ENCODE measurements at regions not wholly inside any gene's neighbourhood (a gene's known extent, or its start where the extent isn't known, plus 50 kb on each side); places are given as distances from the start of the nearest gene placed in this dataset.

GRCh38 chr12:112607427-112607826 is 184.1 kb upstream of the RPH3A start:
- TF ChIP-seq POLR2AphosphoS5 (IDR thresholded peaks at IDR 0.05; ENCODE audit: low read depth) = no peak
- no peak for TF ChIP-seq REST (IDR thresholded peaks at IDR 0.05; ENCODE audit: insufficient replicate concordance, low read depth)
- no peak for TF ChIP-seq GABPA (IDR thresholded peaks at IDR 0.05; ENCODE audit: low read depth)
- Histone ChIP-seq H3K27me3 (ENCODE audit: insufficient read depth, poor library complexity, severe bottlenecking) (no peaks in the 10 kb centered on the region), H3K4me3 (replicated peaks; ENCODE audit: insufficient read depth, low read length) (no peak overlapping the region), H3K27ac (replicated peaks) (no peak overlapping the region)
- DNase-seq (ENCODE audit: low read depth in 1 of 2, low spot score in 1 of 2) = no peak

- no peaks in the 10 kb centered on the region for H3K27me3 ChIP-seq (ENCODE audit: insufficient read depth, poor library complexity, severe bottlenecking)
- no peak overlapping the region for H3K4me3 ChIP-seq (replicated peaks; ENCODE audit: insufficient read depth, low read length)
- H3K27ac ChIP-seq (replicated peaks) = no peak overlapping the region
- TF ChIP-seq SPI1 (IDR thresholded peaks at IDR 0.05; ENCODE audit: borderline replicate concordance, low read depth) = no peak
- TF ChIP-seq CTCF (IDR thresholded peaks at IDR 0.05; ENCODE audit: insufficient read depth, low read length) = no peak
- TF ChIP-seq POLR2AphosphoS5 (IDR thresholded peaks at IDR 0.05; ENCODE audit: low read depth) = no peak
- TF ChIP-seq REST (IDR thresholded peaks at IDR 0.05; ENCODE audit: insufficient replicate concordance, low read depth) = no peak
- no peak for TF ChIP-seq GABPA (IDR thresholded peaks at IDR 0.05; ENCODE audit: low read depth)
- DNase-seq (ENCODE audit: low read depth in 1 of 2, low spot score in 1 of 2) = no peak
Observed at GRCh38 chr12:112611908-112612307, 179.6 kb upstream of the RPH3A start.

GRCh38 chr12:112615196-112615595 is 176.4 kb upstream of the RPH3A start:
- H3K27ac ChIP-seq (replicated peaks) = no peak overlapping the region
- no peak for DNase-seq (ENCODE audit: low read depth in 1 of 2, low spot score in 1 of 2)
- TF ChIP-seq POLR2AphosphoS5 (IDR thresholded peaks at IDR 0.05; ENCODE audit: low read depth) = no peak
- no peak for TF ChIP-seq REST (IDR thresholded peaks at IDR 0.05; ENCODE audit: insufficient replicate concordance, low read depth)
- no peak for TF ChIP-seq SPI1 (IDR thresholded peaks at IDR 0.05; ENCODE audit: borderline replicate concordance, low read depth)
- no peak for TF ChIP-seq GABPA (IDR thresholded peaks at IDR 0.05; ENCODE audit: low read depth)
- TF ChIP-seq CTCF (IDR thresholded peaks at IDR 0.05; ENCODE audit: insufficient read depth, low read length) = no peak
- H3K4me3 ChIP-seq (replicated peaks; ENCODE audit: insufficient read depth, low read length) = no peak overlapping the region
- no peaks in the 10 kb centered on the region for H3K27me3 ChIP-seq (ENCODE audit: insufficient read depth, poor library complexity, severe bottlenecking)
